ENCODE measurements at regions not wholly inside any gene's neighbourhood (a gene's known extent, or its start where the extent isn't known, plus 50 kb on each side); places are given as distances from the start of the nearest gene placed in this dataset.

DNA sequence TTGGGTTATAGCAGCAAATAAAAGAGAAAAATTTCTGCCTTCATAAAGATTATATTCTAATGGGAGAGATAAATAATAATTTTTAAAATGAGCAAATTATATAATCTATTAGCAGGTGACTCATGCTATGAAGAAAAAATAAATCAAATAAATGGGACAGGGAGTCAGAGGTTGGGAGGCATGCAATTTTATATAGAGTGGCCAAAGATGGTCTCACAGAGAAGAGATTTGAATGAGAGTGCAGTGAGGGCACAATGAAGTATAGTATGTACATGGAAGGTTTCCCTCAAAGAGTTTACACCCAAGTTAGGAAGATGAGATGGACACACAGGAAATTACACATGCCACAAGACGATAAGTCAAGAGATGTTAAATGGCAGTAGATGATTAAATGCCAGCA is 369.4 kb downstream of the TXNL1 start:
- ChIA-PET CTCF (ENCODE audit: partially characterized antibody) (interaction anchor here (1.4 kb wide), 1 partner anchor 9 kb away, joined by 4 read pairs; no protein-coding TSS in a partner anchor), POLR2A (ENCODE audit: partially characterized antibody) (no interaction called here)
- no peak overlapping the region for H4K5ac ChIP-seq (ENCODE audit: insufficient read length, low read depth, low read length)
- H3K79me1 ChIP-seq (ENCODE audit: low read depth, low read length), result no peaks in the 10 kb centered on the region
- H3K18ac ChIP-seq (ENCODE audit: extremely low read depth, low read length), result no peak overlapping the region
- H3K56ac ChIP-seq (replicated peaks; ENCODE audit: insufficient read length, low read depth, low read length), result no peak overlapping the region
- no peak overlapping the region for H2AFZ ChIP-seq (ENCODE audit: low read length)
- no peaks in the 10 kb centered on the region for H3K4me1 ChIP-seq (replicated peaks in 1 of 4; ENCODE audit: control insufficient read depth in 3 of 4, insufficient read depth in 4 of 4, low read length in 3 of 4)
- no peak overlapping the region for H2BK15ac ChIP-seq (ENCODE audit: low read length)
- no peak overlapping the region for H2AK5ac ChIP-seq (ENCODE audit: low read depth, low read length)
- no peak for FAIRE-seq
- H3K4me3 ChIP-seq (ENCODE audit: extremely low read depth in 1 of 4, insufficient read depth in 2 of 4, low read depth in 3 of 4, low read length in 4 of 4), result no peak overlapping the region
- H4K20me1 ChIP-seq (replicated peaks in 1 of 2; ENCODE audit: control insufficient read depth in 1 of 2, insufficient read depth in 2 of 2, low read length in 2 of 2), result no peaks in the 10 kb centered on the region
- no peak overlapping the region for H4K8ac ChIP-seq (ENCODE audit: extremely low read depth, insufficient read depth, low read length)
- H3K36me3 ChIP-seq (ENCODE audit: control insufficient read depth in 2 of 4, insufficient read depth in 4 of 4, low read length in 3 of 4), result no peaks in the 10 kb centered on the region
- H3K79me2 ChIP-seq (ENCODE audit: control insufficient read depth in 1 of 2, insufficient read depth in 2 of 2, low read length in 2 of 2), result no peaks in the 10 kb centered on the region
- H2BK20ac ChIP-seq (ENCODE audit: low read length), result no peak overlapping the region
- no peak overlapping the region for H2BK5ac ChIP-seq (ENCODE audit: low read depth, low read length)
- no peak overlapping the region for H4K91ac ChIP-seq (replicated peaks; ENCODE audit: insufficient read length, low read length)
- H3K4ac ChIP-seq (replicated peaks; ENCODE audit: insufficient read length, low read depth, low read length), result no peak overlapping the region
- no peak overlapping the region for H3K9ac ChIP-seq (replicated peaks in 1 of 4; ENCODE audit: extremely low read depth in 1 of 4, low read depth in 3 of 4, low read length in 3 of 4)
- H3K9me3 ChIP-seq (ENCODE audit: insufficient read depth in 2 of 2, low read depth in 1 of 2, low read length in 1 of 2), result no peaks in the 10 kb centered on the region
- H3K4me2 ChIP-seq (ENCODE audit: insufficient read depth in 1 of 2, low read depth in 2 of 2, low read length in 2 of 2), result no peak overlapping the region
- H3K27ac ChIP-seq (ENCODE audit: low read depth, low read length), result no peak overlapping the region
- H2BK120ac ChIP-seq (replicated peaks; ENCODE audit: low read depth, low read length), result no peak overlapping the region
- no peaks in the 10 kb centered on the region; the same call in 1 of the 2 replicates for H3K23me2 ChIP-seq (ENCODE audit: low read depth, low read length)
- H3K27me3 ChIP-seq (replicated peaks in 1 of 4; ENCODE audit: control insufficient read depth in 3 of 4, extremely low read depth in 1 of 4, insufficient read depth in 3 of 4, low read length in 3 of 4), result no peaks in the 10 kb centered on the region
- H3K23ac ChIP-seq (ENCODE audit: insufficient read length), result no peak overlapping the region
- DNase-seq (ENCODE audit: low read depth in 1 of 2, low spot score in 2 of 2), result no peak
- H2BK12ac ChIP-seq (ENCODE audit: low read depth, low read length), result no peak overlapping the region
- H3K14ac ChIP-seq (ENCODE audit: insufficient read length), result no peak overlapping the region
- 93% methylated on average over 1 of the region's 1 CpG; no CpG with 5 or more reads in 1 of the 2 experiments for WGBS, 2 experiments (ENCODE audit: extremely low coverage in 1 of 2, insufficient coverage in 1 of 2, insufficient read length in 1 of 2, insufficient replicate concordance in 2 of 2, low coverage in 1 of 2, low lambda C conversion rate in 2 of 2, missing lambda C conversion rate in 1 of 2)
- TF ChIP-seq RFX5 (IDR thresholded peaks at IDR 0.05; ENCODE audit: borderline replicate concordance, low read depth, low read length) (no peak), RAD21 (IDR thresholded peaks at IDR 0.05 in 1 of 2, conservative IDR thresholded peaks at IDR 0.05 in 1 of 2; ENCODE audit: low read depth in 2 of 2, low read length in 2 of 2) (no peak), EGR1 (IDR thresholded peaks at IDR 0.05; ENCODE audit: borderline replicate concordance, low read depth, low read length) (no peak), CHD1 (IDR thresholded peaks at IDR 0.05; ENCODE audit: low read depth, low read length) (no peak), CHD2 (IDR thresholded peaks at IDR 0.05; ENCODE audit: low read length) (no peak), TBP (IDR thresholded peaks at IDR 0.05; ENCODE audit: low read depth, low read length) (no peak), TAF1 (IDR thresholded peaks at IDR 0.05; ENCODE audit: low read depth, low read length) (no peak), TCF12 (IDR thresholded peaks at IDR 0.05; ENCODE audit: low read depth, low read length) (no peak)

All from H1 (cell line).